Endothelial cell of umbilical vein (primary cell): ENCODE measurements at regions not wholly inside any gene's neighbourhood (a gene's known extent, or its start where the extent isn't known, plus 50 kb on each side); places are given as distances from the start of the nearest gene placed in this dataset.

Source experiments
- BruUV-seq: library from RNA; stranded (reverse); fragments of 400-500 nt; replicated peaks from 2 replicates; lab custom pipeline; 2021; lab: Mats Ljungman, UMichigan
- CTCF ChIA-PET: fragments of 300-600, 350-600 bp; sonication (Branson Sonifier 250); formaldehyde crosslinking; loops from one replicate; lab custom pipeline; 2021; ENCODE audit warnings: antibody characterized with exemption, inconsistent platforms; lab: Charles Lee
- POLR2A ChIA-PET: fragments of 300-600, 350-600 bp; sonication (Branson Sonifier 250); formaldehyde crosslinking; loops from one replicate; lab custom pipeline; 2021; ENCODE audit warnings: antibody characterized with exemption, inconsistent platforms; lab: Charles Lee
- DNase-seq: peaks from one replicate; pipeline ENCODE4 v3.0.0-alpha.2; 2011; ENCODE audit warnings: low read depth, low spot score
- FAIRE-seq: peaks from 2 replicates; lab custom pipeline; 2011; peaks lifted over from hg19 to GRCh38; lab: Jason Lieb, UNC
- H2AFZ ChIP-seq: 2 replicates; pipeline ENCODE4 v1.6.0; 2012; ENCODE audit warnings: low read depth, low read length, control low read depth, inconsistent platforms
- H3K27ac ChIP-seq: 2 replicates; pipeline ENCODE4 v1.5.1; 2011; ENCODE audit warnings: low read depth, mild to moderate bottlenecking, control low read depth, low read length, moderate library complexity; ENCODE audit not compliant: insufficient read depth
- H3K27me3 ChIP-seq, 2 experiments: 2 replicates each; pipeline versions ENCODE4 v1.6.0 to v1.6.1; 2011; ENCODE audit warnings: low read length in 2 of 2, mixed read lengths in 1 of 2; ENCODE audit not compliant: control insufficient read depth in 2 of 2, insufficient read depth in 2 of 2
- H3K36me3 ChIP-seq, 2 experiments: 2 replicates in 1 of 2; 3 replicates in 1 of 2; pipeline ENCODE4 v1.5.1; 2011; ENCODE audit warnings: low read length in 2 of 2, mild to moderate bottlenecking in 1 of 2, moderate library complexity in 1 of 2; ENCODE audit not compliant: control insufficient read depth in 2 of 2, insufficient read depth in 2 of 2; ENCODE audit errors: extremely low read depth in 1 of 2
- H3K4me1 ChIP-seq: 3 replicates; pipeline ENCODE4 v1.5.1; 2011; ENCODE audit warnings: mild to moderate bottlenecking, low read length; ENCODE audit not compliant: control insufficient read depth, insufficient read depth; ENCODE audit errors: extremely low read depth
- H3K4me2 ChIP-seq: 2 replicates; pipeline ENCODE4 v1.6.1; 2011; ENCODE audit warnings: low read length, control low read depth, mixed read lengths; ENCODE audit not compliant: insufficient read depth
- H3K4me3 ChIP-seq, 3 experiments: fragments of 200-600 bp in 1 of 3; sonication (generic), shearing (Covaris generic) in 1 of 3; replicated peaks in 1 of 3; 2 replicates each; pipeline ENCODE4 v1.5.1; 2011 to 2016; ENCODE audit warnings: control low read depth in 3 of 3, low read length in 3 of 3, mild to moderate bottlenecking in 2 of 3, inconsistent platforms in 1 of 3, low read depth in 1 of 3, moderate library complexity in 1 of 3; ENCODE audit not compliant: insufficient read depth in 1 of 3
- H3K79me2 ChIP-seq: 2 replicates; pipeline ENCODE4 v1.6.0; 2012; ENCODE audit warnings: low read length, inconsistent platforms; ENCODE audit not compliant: control insufficient read depth, insufficient read depth
- H3K9ac ChIP-seq: replicated peaks from 2 replicates; pipeline ENCODE3; 2011; ENCODE audit warnings: low read length, control low read depth; ENCODE audit not compliant: insufficient read depth; ENCODE audit errors: extremely low read depth
- H3K9me1 ChIP-seq: replicated peaks from 3 replicates; pipeline ENCODE4 v1.6.0; 2011; ENCODE audit warnings: mild to moderate bottlenecking, low read length; ENCODE audit not compliant: control insufficient read depth, insufficient read depth; ENCODE audit errors: extremely low read depth
- H3K9me3 ChIP-seq: replicated peaks from 2 replicates; pipeline ENCODE4 v1.5.1; 2012; ENCODE audit warnings: low read length, inconsistent platforms; ENCODE audit not compliant: control insufficient read depth, insufficient read depth
- H4K20me1 ChIP-seq: replicated peaks from 2 replicates; pipeline ENCODE3; 2011; ENCODE audit warnings: mild to moderate bottlenecking, low read length; ENCODE audit not compliant: control insufficient read depth, insufficient read depth; ENCODE audit errors: extremely low read depth
- CTCF ChIP-seq, 2 donors: IDR thresholded peaks; 1 replicate in 1 of 2; 2 replicates in 1 of 2; pipeline ENCODE4 v1.5.1; 2011; ENCODE audit warnings: low read length in 2 of 2, mild to moderate bottlenecking in 2 of 2, moderate library complexity in 2 of 2, control low read depth in 1 of 2, inconsistent platforms in 1 of 2, low read depth in 1 of 2; ENCODE audit not compliant: insufficient read depth in 1 of 2; ENCODE audit errors: extremely low read depth in 1 of 2
- EZH2 ChIP-seq: IDR thresholded peaks from 2 replicates; pipeline ENCODE4 v1.6.1; 2012; ENCODE audit warnings: borderline replicate concordance, low read depth, mild to moderate bottlenecking, moderate library complexity, low read length, inconsistent platforms; ENCODE audit not compliant: severe bottlenecking
- FOS ChIP-seq: IDR thresholded peaks from 2 replicates; pipeline ENCODE4 v1.6.1; 2011; ENCODE audit warnings: mild to moderate bottlenecking, low read length, moderate library complexity, borderline replicate concordance; ENCODE audit not compliant: insufficient read depth
- GATA2 ChIP-seq: IDR thresholded peaks from 2 replicates; pipeline ENCODE4 v1.7.0; 2011; ENCODE audit warnings: low read depth, mild to moderate bottlenecking, moderate library complexity, mixed read lengths, low read length; ENCODE audit not compliant: insufficient read length, insufficient read depth
- JUN ChIP-seq: IDR thresholded peaks from 2 replicates; pipeline ENCODE4 v1.6.1; 2011; ENCODE audit warnings: borderline replicate concordance, low read depth; ENCODE audit not compliant: insufficient read length, insufficient read depth
- MAX ChIP-seq: IDR thresholded peaks from 2 replicates; pipeline ENCODE4 v1.6.1; 2011; ENCODE audit not compliant: insufficient read depth, insufficient read length
- MYC ChIP-seq: IDR thresholded peaks from one replicate; pipeline ENCODE4 v1.6.1; 2011; ENCODE audit warnings: mild to moderate bottlenecking, low read depth, low read length
- POLR2A ChIP-seq: IDR thresholded peaks from 2 replicates; pipeline ENCODE4 v1.6.1; 2012; ENCODE audit warnings: low read depth, mild to moderate bottlenecking, control low read depth, low read length
- POLR2AphosphoS5 ChIP-seq: IDR thresholded peaks from 2 replicates; pipeline ENCODE4 v1.6.1; 2012; ENCODE audit warnings: low read depth, mild to moderate bottlenecking, control low read depth, low read length, moderate library complexity; ENCODE audit not compliant: insufficient read depth
- dilution Hi-C: fragments of 300-500 bp; cut with MboI; formaldehyde crosslinking; loops from one replicate; pipeline ENCODE4 v1.15.0; 2019; ENCODE audit warnings: low sequenced_read_pairs; ENCODE audit not compliant: extremely low pct_ligation_motif_present
- intact Hi-C: fragments of 100-400 bp; cut with micrococcal nuclease; formaldehyde crosslinking; loops from one replicate; pipeline ENCODE4 v1.10.0; 2022

DNA sequence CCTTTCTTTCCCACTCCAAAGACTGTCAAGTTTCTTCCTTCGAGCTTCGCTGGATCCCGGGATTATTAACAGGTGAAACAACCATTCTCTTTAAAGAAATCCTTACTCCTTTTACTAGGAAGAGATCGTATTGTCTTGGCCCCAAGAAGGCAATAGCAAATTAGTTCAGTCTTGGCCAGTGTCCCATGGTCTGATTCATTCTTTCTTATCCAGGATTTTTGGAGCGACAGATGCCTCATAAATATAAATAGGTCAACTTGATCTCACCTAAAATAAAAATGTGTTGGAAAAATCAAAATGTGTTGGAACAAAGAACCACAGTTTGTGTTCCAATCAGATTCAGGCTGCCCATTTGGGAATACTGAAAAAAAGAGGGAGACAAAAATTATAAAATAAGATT, 140.1 kb upstream of the TMEM108 start:
- Histone ChIP-seq H3K4me1 (no peaks in the 10 kb centered on the region), H3K4me3 (no peak overlapping the region), H3K36me3 (no peaks in the 10 kb centered on the region), H3K27me3 (no peaks in the 10 kb centered on the region), H3K4me2 (no peak overlapping the region), H3K27ac (no peak overlapping the region), H2AFZ (no peak overlapping the region), H4K20me1 (no peaks in the 10 kb centered on the region), H3K9ac (no peak overlapping the region), H3K79me2 (no peaks in the 10 kb centered on the region), H3K9me1 (no peaks in the 10 kb centered on the region), H3K9me3 (no peaks in the 10 kb centered on the region)
- ChIA-PET POLR2A (no interaction called here), CTCF (no interaction called here)
- TF ChIP-seq JUN, result no peak
- no peak for TF ChIP-seq MAX
- TF ChIP-seq MYC, result no peak
- no peak for TF ChIP-seq POLR2A
- no peak for TF ChIP-seq FOS
- no peak for TF ChIP-seq EZH2
- no peak for TF ChIP-seq CTCF (IDR thresholded peaks at IDR 0.05; ENCODE audit: extremely low read depth in 1 of 2, insufficient read depth in 1 of 2, low read depth in 1 of 2, low read length in 2 of 2)
- TF ChIP-seq GATA2, result no peak
- no peak for TF ChIP-seq POLR2AphosphoS5
- no TSS peak for BruUV-seq
- DNase-seq, result no peak
- intact Hi-C loops, result no loop called here
- dilution Hi-C loops, result no loop called here
- FAIRE-seq, result no peak
